Choroid plexus epithelial cell (primary cell): ENCODE measurements at regions not wholly inside any gene's neighbourhood (a gene's known extent, or its start where the extent isn't known, plus 50 kb on each side); places are given as distances from the start of the nearest gene placed in this dataset.
A peak's percentile ranks its signal among the peaks of the same experiment; 100 is the strongest.

Experiments used
- DNase-seq: peaks from one replicate; pipeline ENCODE4 v3.0.0-alpha.2; 2010; ENCODE audit warnings: low read depth
- H3K4me3 ChIP-seq: 2 replicates; pipeline ENCODE4 v1.5.1; 2011; ENCODE audit warnings: low read depth, mild to moderate bottlenecking, control low read depth, low read length, moderate library complexity
- CTCF ChIP-seq: conservative IDR thresholded peaks from 2 replicates; pipeline ENCODE4 v1.5.1; 2011; ENCODE audit warnings: low read depth, mild to moderate bottlenecking, control low read depth, inconsistent platforms, low read length, moderate library complexity

DNA sequence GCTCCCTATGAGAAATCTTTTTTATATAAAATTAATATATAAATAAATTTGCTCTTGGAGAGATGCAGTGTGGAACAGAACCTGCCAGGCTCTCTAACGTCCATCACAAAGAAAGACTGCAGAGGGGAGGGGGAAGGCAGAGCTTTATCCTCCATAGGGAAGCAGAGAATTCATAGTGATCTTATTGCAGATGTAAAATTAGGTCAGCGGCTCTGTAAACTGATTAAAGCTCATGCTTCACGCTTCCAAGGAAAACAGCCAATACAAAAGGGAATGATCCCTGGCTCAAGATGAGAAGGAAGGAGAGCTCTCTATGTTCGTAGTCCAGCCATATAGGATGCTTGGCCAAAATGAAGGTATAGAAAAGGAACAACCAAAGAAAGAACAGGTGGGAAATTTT is 532.3 kb upstream of the PSMD7 start:
- no peak for DNase-seq
- TF ChIP-seq CTCF, result no peak
- H3K4me3 ChIP-seq, result no peak overlapping the region

DNA sequence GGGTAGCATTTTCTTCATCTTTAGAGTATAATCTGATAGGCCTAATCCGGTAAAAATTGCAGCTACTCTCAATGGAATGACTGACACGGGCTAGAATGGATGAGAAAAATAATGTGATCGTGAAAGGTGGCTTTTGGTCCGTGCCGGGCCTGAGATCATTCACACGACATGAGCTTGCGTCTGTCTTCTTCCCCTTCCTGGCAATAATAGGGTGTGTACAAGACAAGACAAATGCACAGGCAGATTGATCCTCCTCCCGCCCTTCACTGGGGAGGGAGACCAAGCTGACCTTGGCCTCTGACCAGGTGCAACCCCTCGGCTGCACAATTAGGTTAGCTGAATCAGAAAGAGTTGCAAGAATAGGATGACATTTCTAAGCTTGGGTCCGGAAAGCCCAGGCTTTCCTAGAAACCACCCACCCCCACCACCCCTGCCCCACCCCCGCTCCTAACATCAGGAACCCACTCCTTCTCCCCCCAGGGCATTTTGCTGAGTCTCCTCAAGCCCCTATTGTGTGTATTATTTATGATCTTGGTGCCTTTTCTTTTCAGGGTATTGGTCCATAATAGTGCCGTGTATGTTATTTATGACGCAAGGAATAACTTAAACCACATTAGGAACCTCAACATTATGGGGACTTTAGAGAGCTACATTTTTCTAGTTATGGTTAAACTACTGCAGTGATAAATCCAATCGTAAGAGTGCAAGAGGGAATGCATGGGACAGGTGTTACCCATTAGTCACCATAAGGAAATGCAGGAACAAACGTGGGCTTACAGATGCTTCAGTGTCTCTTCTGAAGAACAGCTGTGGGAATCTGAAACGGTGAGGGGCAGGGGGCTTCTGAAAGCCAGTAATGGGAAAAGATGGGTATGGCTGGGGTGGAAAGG is 540.1 kb upstream of the PSMD7 start:
- no peak for TF ChIP-seq CTCF

GRCh38 chr16:73753931-73754330 is 542.7 kb upstream of the PSMD7 start:
- no peak overlapping the region for H3K4me3 ChIP-seq
- no peak for TF ChIP-seq CTCF
- DNase-seq, result peak; percentile 73

More for the DNA sequence above, 540.1 kb upstream of the PSMD7 start:
- DNase-seq, result no peak
- no peak overlapping the region for H3K4me3 ChIP-seq

GRCh38 chr16:73750639-73751038 is 546.0 kb upstream of the PSMD7 start:
- TF ChIP-seq CTCF, result no peak
- H3K4me3 ChIP-seq, result no peak overlapping the region
- no peak for DNase-seq

DNA sequence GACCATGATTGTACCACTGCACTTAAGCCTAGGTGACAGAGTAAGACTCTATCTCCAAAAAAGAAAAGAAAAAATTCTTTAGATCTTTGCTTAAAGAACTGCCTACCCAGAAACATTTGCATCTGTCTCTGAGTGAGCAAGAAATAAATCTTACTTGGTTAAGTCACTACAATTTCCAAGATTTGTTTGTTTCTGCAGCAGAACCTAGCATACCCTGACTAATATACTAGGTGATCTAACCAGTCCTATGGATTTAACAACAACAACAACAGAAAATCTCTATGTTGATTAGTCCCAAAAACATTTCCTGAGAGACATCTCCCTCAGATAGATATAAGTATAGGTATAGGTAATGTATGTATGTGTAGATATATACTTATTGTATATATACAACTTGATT is 549.3 kb upstream of the PSMD7 start:
- no peak overlapping the region for H3K4me3 ChIP-seq
- no peak for DNase-seq
- no peak for TF ChIP-seq CTCF

DNA sequence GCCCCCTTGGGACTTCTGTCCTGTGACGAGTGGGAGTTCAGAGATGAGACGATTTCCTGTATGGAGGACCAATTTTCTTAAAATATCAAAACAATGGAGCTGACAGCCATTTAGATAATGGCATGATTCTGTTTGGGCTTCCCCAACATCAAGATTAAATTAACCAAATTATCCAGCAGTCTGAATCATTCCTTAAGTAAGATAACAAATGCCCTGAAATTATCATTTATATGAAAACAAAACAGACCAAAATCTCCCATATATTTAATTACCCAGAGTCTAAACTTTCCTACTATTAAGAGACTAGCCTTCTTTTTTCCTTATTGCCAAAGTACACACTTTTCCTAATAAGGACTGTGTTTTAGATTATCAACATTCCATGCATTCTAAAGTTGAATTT is 550.1 kb upstream of the PSMD7 start:
- no peak overlapping the region for H3K4me3 ChIP-seq
- TF ChIP-seq CTCF, result no peak
- DNase-seq, result no peak

DNA sequence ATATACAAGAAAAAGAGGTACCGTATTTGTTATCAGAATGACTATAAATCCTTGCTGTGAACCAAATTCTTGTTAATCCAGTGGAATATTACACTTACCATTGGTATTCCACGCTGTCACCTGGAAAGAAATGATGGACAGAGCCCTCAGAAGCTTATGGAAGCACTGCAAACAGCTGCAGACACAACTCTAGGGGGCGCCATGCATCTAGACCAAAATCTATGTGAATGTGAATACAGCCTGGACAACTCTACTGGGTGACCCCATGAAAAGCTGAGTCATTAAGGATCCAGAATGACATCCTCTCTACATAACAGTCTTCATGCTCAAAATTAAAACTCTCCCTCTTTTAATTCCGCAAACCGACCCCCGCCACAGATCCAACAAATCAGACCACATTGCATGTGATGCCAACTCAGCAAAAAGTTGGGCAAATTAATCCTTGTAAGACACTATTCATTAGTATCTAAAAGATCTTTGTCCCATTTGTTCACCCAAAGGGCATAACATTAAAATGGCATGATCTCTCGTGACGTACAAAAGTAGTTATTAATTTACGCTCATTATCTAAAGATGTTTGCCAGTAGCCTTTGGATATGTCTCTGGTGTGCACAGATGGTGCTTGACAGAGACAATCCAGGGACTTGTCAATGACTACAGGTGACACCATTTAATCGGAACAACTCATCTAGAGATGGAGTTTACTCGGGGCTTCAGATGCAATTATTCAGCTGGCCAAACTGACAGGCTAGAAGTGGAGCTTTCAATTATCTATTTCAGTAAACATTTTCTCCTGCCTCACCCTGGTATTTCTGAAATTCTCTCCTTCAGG is 552.7 kb upstream of the PSMD7 start:
- H3K4me3 ChIP-seq, result no peak overlapping the region
- TF ChIP-seq CTCF, result no peak
- DNase-seq, result no peak
